Ishikawa (cell line): ENCODE measurements at regions not wholly inside any gene's neighbourhood (a gene's known extent, or its start where the extent isn't known, plus 50 kb on each side); places are given as distances from the start of the nearest gene placed in this dataset.

Experiments
- CEBPB ChIP-seq: IDR thresholded peaks from 2 replicates; pipeline ENCODE4 v1.6.1; 2012
- CREB1 ChIP-seq: IDR thresholded peaks from 2 replicates; pipeline ENCODE4 v1.6.1; 2012; ENCODE audit warnings: low read depth
- EGR1 ChIP-seq: IDR thresholded peaks from 2 replicates; pipeline ENCODE4 v1.6.1; 2012
- EP300 ChIP-seq: IDR thresholded peaks from 2 replicates; pipeline ENCODE4 v1.6.1; 2012; ENCODE audit warnings: borderline replicate concordance
- FOXM1 ChIP-seq: IDR thresholded peaks from 2 replicates; pipeline ENCODE4 v1.6.1; 2012; ENCODE audit warnings: low read depth, borderline replicate concordance
- NFIC ChIP-seq: IDR thresholded peaks from 2 replicates; pipeline ENCODE4 v1.6.1; 2012
- RAD21 ChIP-seq: IDR thresholded peaks from 2 replicates; pipeline ENCODE4 v1.6.1; 2012; ENCODE audit warnings: low read depth
- TAF1 ChIP-seq: IDR thresholded peaks from 2 replicates; pipeline ENCODE4 v1.6.1; 2012; ENCODE audit warnings: low read depth, mild to moderate bottlenecking
- TEAD4 ChIP-seq: IDR thresholded peaks from 2 replicates; pipeline ENCODE4 v1.6.1; 2012
- TF ChIP-seq, protein P1 (sequence below): IDR thresholded peaks from 2 replicates; pipeline ENCODE4 v1.6.1; 2012
- TF ChIP-seq, protein P2 (sequence below): IDR thresholded peaks from 2 replicates; pipeline ENCODE4 v1.6.1; 2012; ENCODE audit warnings: low read depth, mild to moderate bottlenecking
- TF ChIP-seq, protein P3 (sequence below): IDR thresholded peaks from 2 replicates; pipeline ENCODE4 v1.6.1; 2012

DNA sequence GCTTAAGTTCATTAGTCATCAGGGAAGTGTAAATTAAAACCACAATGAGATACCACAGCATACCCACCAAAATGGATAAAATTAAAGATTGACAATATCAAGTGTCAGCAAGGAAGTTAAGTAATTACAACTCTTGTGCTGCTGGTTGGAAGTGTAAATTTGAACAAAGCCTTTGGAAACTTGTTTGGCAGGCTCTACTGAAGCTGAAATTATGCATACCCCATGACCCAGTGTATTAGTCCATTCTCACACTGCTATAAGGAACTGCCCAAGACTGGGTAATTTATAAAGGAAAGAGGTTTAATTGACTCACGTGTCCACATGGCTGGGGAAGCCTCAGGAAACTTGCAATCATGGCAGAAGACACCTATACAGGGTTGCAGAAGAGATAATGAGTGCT is 196.1 kb downstream of the PDCD6IP start:
- no peak for TF ChIP-seq FOXM1
- TF ChIP-seq CREB1 = no peak
- TF ChIP-seq CEBPB = no peak
- no peak for TF ChIP-seq RAD21
- no peak for TF ChIP-seq EP300
- TF ChIP-seq, protein P1, sequence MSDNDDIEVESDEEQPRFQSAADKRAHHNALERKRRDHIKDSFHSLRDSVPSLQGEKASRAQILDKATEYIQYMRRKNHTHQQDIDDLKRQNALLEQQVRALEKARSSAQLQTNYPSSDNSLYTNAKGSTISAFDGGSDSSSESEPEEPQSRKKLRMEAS = no peak
- TF ChIP-seq, protein P2, sequence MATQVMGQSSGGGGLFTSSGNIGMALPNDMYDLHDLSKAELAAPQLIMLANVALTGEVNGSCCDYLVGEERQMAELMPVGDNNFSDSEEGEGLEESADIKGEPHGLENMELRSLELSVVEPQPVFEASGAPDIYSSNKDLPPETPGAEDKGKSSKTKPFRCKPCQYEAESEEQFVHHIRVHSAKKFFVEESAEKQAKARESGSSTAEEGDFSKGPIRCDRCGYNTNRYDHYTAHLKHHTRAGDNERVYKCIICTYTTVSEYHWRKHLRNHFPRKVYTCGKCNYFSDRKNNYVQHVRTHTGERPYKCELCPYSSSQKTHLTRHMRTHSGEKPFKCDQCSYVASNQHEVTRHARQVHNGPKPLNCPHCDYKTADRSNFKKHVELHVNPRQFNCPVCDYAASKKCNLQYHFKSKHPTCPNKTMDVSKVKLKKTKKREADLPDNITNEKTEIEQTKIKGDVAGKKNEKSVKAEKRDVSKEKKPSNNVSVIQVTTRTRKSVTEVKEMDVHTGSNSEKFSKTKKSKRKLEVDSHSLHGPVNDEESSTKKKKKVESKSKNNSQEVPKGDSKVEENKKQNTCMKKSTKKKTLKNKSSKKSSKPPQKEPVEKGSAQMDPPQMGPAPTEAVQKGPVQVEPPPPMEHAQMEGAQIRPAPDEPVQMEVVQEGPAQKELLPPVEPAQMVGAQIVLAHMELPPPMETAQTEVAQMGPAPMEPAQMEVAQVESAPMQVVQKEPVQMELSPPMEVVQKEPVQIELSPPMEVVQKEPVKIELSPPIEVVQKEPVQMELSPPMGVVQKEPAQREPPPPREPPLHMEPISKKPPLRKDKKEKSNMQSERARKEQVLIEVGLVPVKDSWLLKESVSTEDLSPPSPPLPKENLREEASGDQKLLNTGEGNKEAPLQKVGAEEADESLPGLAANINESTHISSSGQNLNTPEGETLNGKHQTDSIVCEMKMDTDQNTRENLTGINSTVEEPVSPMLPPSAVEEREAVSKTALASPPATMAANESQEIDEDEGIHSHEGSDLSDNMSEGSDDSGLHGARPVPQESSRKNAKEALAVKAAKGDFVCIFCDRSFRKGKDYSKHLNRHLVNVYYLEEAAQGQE = no peak
- no peak for TF ChIP-seq NFIC
- no peak for TF ChIP-seq TAF1
- TF ChIP-seq, protein P3, sequence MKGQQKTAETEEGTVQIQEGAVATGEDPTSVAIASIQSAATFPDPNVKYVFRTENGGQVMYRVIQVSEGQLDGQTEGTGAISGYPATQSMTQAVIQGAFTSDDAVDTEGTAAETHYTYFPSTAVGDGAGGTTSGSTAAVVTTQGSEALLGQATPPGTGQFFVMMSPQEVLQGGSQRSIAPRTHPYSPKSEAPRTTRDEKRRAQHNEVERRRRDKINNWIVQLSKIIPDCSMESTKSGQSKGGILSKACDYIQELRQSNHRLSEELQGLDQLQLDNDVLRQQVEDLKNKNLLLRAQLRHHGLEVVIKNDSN = no peak
- TF ChIP-seq TEAD4 = no peak
- TF ChIP-seq EGR1 = no peak
